Brain microvascular endothelial cell (primary cell): ENCODE measurements at regions not wholly inside any gene's neighbourhood (a gene's known extent, or its start where the extent isn't known, plus 50 kb on each side); places are given as distances from the start of the nearest gene placed in this dataset.

Experiments used
- DNase-seq: peaks from one replicate; pipeline ENCODE4 v3.0.0-alpha.2; 2020
- H3K27ac ChIP-seq: fragments of 250-450 bp; sonication (Bioruptor Pico); 2 replicates; pipeline ENCODE4 v1.5.1; 2020; ENCODE audit warnings: mild to moderate bottlenecking, moderate library complexity
- H3K27me3 ChIP-seq: fragments of 250-450 bp; sonication (Bioruptor Pico); replicated peaks from 2 replicates; pipeline ENCODE4 v1.5.1; 2020; ENCODE audit warnings: mild to moderate bottlenecking
- H3K36me3 ChIP-seq: fragments of 250-450 bp; sonication (Bioruptor Pico); replicated peaks from 2 replicates; pipeline ENCODE4 v1.5.1; 2020; ENCODE audit warnings: mild to moderate bottlenecking
- H3K4me3 ChIP-seq: 2 replicates; pipeline ENCODE4 v1.5.1; 2011; ENCODE audit warnings: low read depth, mild to moderate bottlenecking, control low read depth, low read length, moderate library complexity
- in situ Hi-C: cut with HindIII; loops from 2 replicates; pipeline ENCODE4 v1.10.0; 2017; ENCODE audit warnings: low sequenced_read_pairs, low pct_ligation_motif_present
- TF ChIP-seq, protein P1 (sequence below): IDR thresholded peaks from 2 replicates; pipeline ENCODE4 v1.5.1; 2011; ENCODE audit warnings: low read depth, mild to moderate bottlenecking, moderate library complexity, low read length, control low read depth, inconsistent platforms; ENCODE audit errors: missing control alignments

DNA sequence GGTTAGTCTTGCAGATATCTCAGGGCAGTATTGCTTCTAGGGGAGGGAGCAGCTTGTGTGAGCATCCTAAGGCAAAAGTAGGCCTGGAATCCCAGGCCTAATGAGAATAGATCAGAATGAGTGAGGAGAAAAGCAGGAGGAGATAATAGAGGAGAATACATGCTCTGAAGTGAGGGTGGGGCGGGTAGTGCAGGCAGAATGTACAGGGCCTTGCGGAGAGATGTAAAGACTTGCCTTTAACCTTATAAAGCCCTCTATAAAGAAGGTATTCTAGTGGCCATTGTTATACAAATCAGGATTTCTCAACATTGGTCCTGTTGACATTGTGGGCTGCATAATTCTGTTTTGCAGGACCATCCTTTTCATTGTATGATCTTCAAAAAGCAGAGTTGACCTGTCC is 855.3 kb downstream of the PCDH7 start:
- Histone ChIP-seq H3K4me3 (no peak overlapping the region), H3K36me3 (no peaks in the 10 kb centered on the region), H3K27ac (no peak overlapping the region), H3K27me3 (no peaks in the 10 kb centered on the region)
- no peak for DNase-seq
- TF ChIP-seq, protein P1, sequence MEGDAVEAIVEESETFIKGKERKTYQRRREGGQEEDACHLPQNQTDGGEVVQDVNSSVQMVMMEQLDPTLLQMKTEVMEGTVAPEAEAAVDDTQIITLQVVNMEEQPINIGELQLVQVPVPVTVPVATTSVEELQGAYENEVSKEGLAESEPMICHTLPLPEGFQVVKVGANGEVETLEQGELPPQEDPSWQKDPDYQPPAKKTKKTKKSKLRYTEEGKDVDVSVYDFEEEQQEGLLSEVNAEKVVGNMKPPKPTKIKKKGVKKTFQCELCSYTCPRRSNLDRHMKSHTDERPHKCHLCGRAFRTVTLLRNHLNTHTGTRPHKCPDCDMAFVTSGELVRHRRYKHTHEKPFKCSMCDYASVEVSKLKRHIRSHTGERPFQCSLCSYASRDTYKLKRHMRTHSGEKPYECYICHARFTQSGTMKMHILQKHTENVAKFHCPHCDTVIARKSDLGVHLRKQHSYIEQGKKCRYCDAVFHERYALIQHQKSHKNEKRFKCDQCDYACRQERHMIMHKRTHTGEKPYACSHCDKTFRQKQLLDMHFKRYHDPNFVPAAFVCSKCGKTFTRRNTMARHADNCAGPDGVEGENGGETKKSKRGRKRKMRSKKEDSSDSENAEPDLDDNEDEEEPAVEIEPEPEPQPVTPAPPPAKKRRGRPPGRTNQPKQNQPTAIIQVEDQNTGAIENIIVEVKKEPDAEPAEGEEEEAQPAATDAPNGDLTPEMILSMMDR, result no peak
- in situ Hi-C loops, result no loop called here

DNA sequence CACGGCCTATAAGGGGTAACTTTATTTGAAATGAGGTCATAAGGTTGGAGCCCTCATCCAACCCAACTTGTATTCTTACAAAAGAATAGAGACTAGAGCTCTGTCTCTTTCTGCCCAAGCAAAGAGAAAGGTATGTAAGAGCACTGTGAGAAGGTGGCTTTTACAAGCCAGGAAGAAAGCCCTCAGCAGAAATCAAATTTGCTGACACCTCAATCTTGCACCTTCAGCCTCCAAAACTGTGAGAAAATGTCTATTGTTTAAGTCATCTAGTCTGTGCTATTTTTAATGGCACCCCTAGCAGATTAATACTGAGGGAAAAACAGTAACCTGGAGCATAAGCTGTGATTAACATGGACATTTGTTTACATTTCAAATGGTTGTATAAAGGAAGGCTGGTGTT is 860.7 kb downstream of the PCDH7 start:
- in situ Hi-C loops, result no loop called here

DNA sequence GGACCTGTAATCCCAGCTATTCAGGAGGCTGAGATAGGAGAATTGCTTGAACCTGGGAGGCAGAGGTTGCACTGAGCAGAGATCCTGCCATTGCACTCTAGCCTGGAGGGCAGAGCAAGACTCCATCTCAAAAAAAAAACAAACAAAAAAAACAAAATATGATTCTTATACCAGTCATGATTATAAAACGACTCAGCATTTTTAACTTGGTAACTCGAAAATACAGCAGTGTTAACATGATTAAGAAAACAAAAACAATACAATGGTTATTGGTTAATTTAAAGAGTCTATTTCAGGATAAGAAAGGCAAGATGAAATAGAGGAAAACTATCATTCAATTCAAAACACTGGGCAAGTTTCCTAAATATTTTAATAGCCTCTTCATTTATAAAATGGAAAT is 865.3 kb downstream of the PCDH7 start:
- TF ChIP-seq, protein P1, result no peak
- DNase-seq, result no peak

More for the DNA sequence above, 860.7 kb downstream of the PCDH7 start:
- no peak overlapping the region for H3K4me3 ChIP-seq
- no peak for DNase-seq
- TF ChIP-seq, protein P1, result no peak
- no peaks in the 10 kb centered on the region for H3K36me3 ChIP-seq
- no peak overlapping the region for H3K27ac ChIP-seq
- no peaks in the 10 kb centered on the region for H3K27me3 ChIP-seq

DNA sequence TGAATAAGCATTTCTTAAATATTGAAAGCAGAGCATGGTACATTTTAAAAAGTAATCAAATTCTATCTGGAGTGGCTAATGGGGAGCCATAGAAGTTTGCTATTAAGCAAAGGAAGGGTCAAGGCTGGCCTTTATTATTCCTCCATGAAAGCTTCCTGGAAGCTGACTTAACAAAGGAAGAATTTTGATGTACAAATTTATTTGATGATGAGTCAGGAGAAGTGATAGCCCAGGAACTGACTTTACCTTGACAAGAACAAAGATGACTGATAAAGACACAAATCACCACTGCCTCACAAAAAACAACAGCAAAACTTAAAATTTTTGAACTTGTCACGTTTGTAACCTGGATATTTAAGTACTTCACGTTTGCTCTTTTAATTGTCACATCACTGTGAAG is 872.1 kb downstream of the PCDH7 start:
- TF ChIP-seq, protein P1, result no peak
- DNase-seq, result no peak
- Histone ChIP-seq H3K27me3 (no peaks in the 10 kb centered on the region), H3K4me3 (no peak overlapping the region), H3K27ac (no peak overlapping the region), H3K36me3 (no peaks in the 10 kb centered on the region)
- in situ Hi-C loops, result no loop called here

More for the DNA sequence above, 865.3 kb downstream of the PCDH7 start:
- no peaks in the 10 kb centered on the region for H3K36me3 ChIP-seq
- in situ Hi-C loops, result no loop called here
- no peak overlapping the region for H3K4me3 ChIP-seq
- no peaks in the 10 kb centered on the region for H3K27me3 ChIP-seq
- H3K27ac ChIP-seq, result no peak overlapping the region

DNA sequence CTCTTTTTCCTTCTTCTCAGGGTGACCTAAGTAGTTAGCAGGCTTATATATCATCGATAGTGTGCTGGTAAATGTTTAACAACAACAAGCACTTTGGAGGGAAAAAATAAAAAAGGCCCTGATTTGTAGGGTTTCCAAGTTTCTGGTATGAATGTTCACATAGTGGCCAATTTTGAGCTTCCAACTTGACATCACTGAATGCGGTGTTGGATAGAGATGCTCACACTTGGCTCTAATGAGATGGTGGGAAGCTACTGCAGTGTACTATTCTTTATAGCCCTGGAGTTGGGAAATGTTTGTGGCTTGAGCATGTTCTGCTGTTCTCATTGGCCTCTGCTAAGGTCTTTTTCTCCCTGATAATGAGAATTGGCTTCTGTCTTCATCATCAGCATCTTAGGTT is 875.3 kb downstream of the PCDH7 start:
- no peaks in the 10 kb centered on the region for H3K36me3 ChIP-seq
- DNase-seq, result no peak
- H3K27ac ChIP-seq, result no peak overlapping the region
- TF ChIP-seq, protein P1, result no peak
- H3K27me3 ChIP-seq, result no peaks in the 10 kb centered on the region
- in situ Hi-C loops, result no loop called here
- H3K4me3 ChIP-seq, result no peak overlapping the region

DNA sequence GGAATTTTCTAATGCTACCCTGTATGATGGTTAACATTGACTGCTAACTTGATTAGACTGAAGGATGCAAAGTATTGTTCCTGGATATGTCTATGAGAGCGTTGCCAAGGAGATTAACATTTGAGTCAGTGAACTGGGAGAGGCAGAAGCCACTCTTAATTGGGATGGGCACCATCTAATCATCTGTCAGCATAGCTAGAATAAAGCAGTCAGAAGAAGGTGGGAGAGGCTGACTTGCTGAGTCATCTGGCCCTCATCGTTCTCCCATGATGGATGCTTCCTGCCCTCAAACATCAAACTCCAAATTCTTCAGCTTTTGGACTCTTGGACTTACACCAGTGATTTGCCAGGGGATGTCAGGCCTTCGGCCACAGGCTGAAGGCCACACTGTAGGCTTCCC is 878.5 kb downstream of the PCDH7 start:
- in situ Hi-C loops, result no loop called here
- Histone ChIP-seq H3K27me3 (no peaks in the 10 kb centered on the region), H3K4me3 (no peak overlapping the region), H3K36me3 (no peaks in the 10 kb centered on the region), H3K27ac (no peak overlapping the region)
- DNase-seq, result no peak
- TF ChIP-seq, protein P1, result no peak
